Left cardiac atrium (tissue), 4 donors: ENCODE measurements at regions not wholly inside any gene's neighbourhood (a gene's known extent, or its start where the extent isn't known, plus 50 kb on each side); places are given as distances from the start of the nearest gene placed in this dataset.
"Not testable (repeated sequence)": the region's sequence is repeated elsewhere in the genome, so short reads cannot be mapped to it uniquely, and the experiment has no call there.

ENCODE experiments used
- ATAC-seq, 2 donors: fragments of 200-7000 bp; cut with Tn5 transposase; one replicate each; pipeline ENCODE4 v1.9.1; 2020; ENCODE audit warnings: mild to moderate bottlenecking in 2 of 2, moderate library complexity in 2 of 2
- DNase-seq: peaks from one replicate; pipeline ENCODE4 v3.0.0-alpha.2; 2020
- intact Hi-C, 2 donors: fragments of 100-400 bp; cut with DNase I; formaldehyde crosslinking; loops; one replicate each; pipeline versions ENCODE4 v1.14.1 to v1.15.1; 2022 to 2023
- donor health status: DM: no; HTN: yes; CAD: no.
- donor health status: DM: no; HTN: yes; CAD: no; lungs with severe emphysema.
- donor health status: DM: yes; HTN: yes; CAD: no.
- donor health status: Dilated cardiomyopathy.

GRCh38 chr4:4651811-4652755 lies 110.2 kb upstream of the STX18 start:
- DNase-seq (no peak), ATAC-seq (no peak)
- intact Hi-C loops, result no loop called here

- ATAC-seq (no peak), DNase-seq (no peak)
- intact Hi-C loops, result no loop called here
These were observed 105.2 kb upstream of the STX18 start for GRCh38 chr4:4647041-4647440.

DNA sequence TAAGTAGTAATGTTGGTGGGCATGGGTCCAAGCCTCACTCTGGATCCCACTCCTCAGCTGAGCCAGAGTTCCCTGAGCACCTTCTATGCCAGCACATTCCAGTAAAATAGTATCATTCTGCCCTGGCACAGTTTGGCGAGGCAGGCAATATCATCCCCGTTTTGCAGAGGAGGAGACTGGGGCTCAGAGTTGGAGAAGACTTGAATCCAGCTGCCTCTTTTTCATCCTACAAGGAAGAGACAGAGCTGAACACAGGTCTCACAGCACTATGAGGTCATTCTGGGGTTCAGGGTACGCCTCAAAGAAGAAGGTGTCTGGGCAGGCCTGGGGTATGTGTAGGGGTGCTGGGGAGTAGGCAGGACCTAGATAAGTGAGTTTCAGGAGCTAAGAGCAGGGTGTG lies 103.9 kb upstream of the STX18 start:
- ATAC-seq (peak; percentile 27 to 89), DNase-seq (no peak)
- intact Hi-C loops, result no loop called here

DNA sequence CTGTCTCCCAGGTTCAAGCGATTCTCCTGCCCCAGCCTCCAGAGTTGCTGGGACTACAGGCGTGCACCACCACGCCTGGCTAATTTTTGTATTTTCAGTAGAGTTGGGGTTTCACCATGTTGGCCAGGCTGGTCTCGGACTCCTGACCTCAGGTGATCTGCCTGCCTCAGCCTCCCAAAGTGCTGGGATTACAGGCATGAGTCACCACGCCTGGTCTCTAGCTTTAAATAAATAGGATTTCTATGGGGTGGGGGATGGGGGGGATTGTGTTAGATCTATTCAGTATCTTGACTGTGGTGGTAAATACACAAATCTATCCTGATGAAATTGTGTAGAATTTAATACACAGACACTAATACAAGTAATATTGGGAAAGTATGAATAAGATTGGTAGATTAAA lies 102.4 kb upstream of the STX18 start:
- ATAC-seq, intact Hi-C loops, DNase-seq: not testable (repeated sequence)

GRCh38 chr4:4643743-4644142 lies 101.9 kb upstream of the STX18 start:
- ATAC-seq, DNase-seq, intact Hi-C loops: not testable (repeated sequence)

DNA sequence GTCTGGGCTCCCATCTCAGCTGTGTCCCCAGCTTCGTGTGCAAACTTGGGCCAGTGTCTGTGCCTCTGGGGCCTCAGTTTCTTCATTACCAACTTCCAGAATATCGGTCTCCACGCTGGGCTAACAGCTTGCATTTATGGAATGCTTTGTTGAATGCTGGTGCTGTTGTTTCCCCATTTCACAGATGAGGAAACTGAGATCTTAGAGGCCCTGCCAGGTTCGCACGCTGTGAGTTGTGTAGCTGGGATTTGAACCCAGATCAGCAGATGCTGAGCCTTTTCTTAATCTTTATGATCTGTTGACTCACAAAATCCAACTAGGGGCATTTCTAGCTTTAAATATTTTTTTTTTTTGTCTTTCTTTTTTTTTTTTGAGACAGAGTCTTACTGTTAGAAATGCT lies 101.5 kb upstream of the STX18 start:
- intact Hi-C loops, result no loop called here
- no peak for ATAC-seq
- no peak for DNase-seq

- intact Hi-C loops, result no loop called here
- ATAC-seq, result no peak
- no peak for DNase-seq
These were observed 100.7 kb upstream of the STX18 start for GRCh38 chr4:4642496-4643000.

GRCh38 chr4:4641661-4642495 lies 100.0 kb upstream of the STX18 start:
- intact Hi-C loops, result no loop called here
- ATAC-seq (no peak), DNase-seq (no peak)

DNA sequence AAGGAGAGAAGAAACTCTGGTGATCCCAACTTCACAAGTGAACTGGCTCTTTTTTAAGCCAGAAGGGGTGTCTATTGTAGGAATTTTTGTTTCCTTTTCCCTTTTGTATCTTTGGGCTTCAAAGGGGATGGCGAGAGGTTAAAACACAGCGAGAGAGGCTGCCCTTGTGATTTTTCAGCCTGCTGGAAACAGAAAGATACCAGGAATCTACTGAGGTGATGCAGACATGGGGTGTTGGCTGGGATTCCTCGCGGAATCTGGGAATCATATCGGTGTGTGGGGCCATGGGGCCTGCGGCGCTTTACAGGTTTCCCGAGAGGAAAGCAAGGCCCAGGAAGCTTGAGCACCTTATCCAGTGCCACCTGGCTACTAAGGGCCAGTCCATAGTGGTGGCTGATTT lies 99.4 kb upstream of the STX18 start:
- ATAC-seq, result no peak
- DNase-seq, result no peak
- intact Hi-C loops, result no loop called here

DNA sequence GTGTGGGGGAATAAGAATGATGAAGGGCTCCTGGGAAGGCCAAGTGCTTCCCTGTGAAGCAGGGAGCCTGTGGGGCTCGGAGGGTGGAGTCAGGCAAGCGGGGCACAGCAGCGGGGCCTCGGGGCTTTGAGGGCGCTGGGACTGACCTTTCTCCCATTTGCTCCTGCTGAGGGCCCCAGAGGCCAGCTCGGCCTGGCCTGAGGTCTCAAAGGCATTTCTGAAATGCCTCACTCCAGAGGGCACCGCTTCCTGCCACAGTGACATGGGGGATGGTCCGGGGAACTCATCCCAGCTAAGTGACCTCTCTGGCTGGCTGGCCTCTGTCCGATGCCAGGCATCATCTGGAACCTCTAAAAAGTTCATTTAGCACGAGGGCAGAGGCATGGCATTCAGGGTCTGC lies 98.8 kb upstream of the STX18 start:
- intact Hi-C loops, result no loop called here
- no peak for ATAC-seq
- no peak for DNase-seq

DNA sequence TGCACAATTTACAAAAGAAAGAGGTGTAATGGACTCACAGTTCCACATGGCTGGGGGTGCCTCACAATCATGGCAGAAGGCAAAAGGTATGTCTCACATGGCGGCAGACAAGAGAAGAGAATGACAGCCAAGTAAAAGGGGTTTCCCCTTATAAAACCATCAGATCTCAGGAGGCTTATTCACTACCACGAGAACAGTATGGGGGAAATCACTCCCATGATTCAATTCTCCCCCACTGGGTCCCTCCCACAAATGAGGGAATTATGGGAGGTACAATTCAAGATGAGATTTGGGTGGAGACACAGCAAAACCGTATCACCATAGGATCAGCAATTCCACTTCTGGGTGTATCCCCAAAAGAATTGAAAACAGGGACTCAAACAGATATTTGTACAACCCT lies 97.5 kb upstream of the STX18 start:
- ATAC-seq, result no peak
- intact Hi-C loops, result no loop called here
- no peak for DNase-seq

- ATAC-seq (no peak), DNase-seq (no peak)
- intact Hi-C loops, result no loop called here
These were observed 95.9 kb upstream of the STX18 start for GRCh38 chr4:4637710-4638109.

GRCh38 chr4:4633431-4633830 lies 91.6 kb upstream of the STX18 start:
- no peak for ATAC-seq
- intact Hi-C loops, result no loop called here
- no peak for DNase-seq

DNA sequence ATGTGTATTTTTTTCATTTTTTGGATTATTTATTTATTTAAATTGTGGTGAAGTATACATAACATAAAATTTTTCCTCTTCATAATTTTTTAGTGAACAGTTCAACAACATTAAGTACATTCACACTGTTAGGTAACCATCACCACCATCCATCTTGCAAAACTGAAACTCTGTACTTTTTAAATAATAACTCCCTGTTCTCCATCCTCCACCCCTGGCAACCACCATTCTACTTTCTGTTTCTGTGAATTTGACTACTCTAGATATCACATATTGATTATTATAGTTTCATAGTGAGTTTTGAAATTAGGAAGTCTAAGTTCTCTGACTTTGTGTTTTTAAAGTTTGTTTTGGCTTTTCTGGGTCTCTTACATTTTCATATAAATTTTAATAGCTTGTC lies 89.3 kb upstream of the STX18 start:
- DNase-seq, result no peak
- intact Hi-C loops, result no loop called here
- ATAC-seq, result no peak

GRCh38 chr4:4627906-4628305 lies 86.1 kb upstream of the STX18 start:
- ATAC-seq (no peak), DNase-seq (no peak)
- intact Hi-C loops, result no loop called here

DNA sequence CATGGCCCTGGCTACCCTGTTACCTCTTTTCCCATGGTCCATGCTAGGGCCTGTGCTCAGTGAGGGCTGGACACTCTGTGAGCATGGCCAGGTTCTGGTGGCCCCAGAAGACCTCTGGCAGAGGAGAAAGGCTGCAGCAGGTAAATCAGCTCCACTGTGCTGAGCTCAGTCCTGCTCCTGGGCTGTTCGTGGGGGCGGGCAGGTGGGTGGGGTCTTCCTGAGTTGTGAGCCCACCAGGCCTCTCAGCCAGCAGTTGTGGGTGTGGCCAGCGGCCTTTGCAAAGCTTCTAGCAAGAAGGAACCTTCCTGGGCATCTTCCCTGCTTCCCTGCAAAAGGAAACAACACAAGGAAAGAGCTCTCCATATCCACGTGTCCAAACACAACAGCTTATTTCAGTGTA lies 85.3 kb upstream of the STX18 start:
- no peak for ATAC-seq

DNA sequence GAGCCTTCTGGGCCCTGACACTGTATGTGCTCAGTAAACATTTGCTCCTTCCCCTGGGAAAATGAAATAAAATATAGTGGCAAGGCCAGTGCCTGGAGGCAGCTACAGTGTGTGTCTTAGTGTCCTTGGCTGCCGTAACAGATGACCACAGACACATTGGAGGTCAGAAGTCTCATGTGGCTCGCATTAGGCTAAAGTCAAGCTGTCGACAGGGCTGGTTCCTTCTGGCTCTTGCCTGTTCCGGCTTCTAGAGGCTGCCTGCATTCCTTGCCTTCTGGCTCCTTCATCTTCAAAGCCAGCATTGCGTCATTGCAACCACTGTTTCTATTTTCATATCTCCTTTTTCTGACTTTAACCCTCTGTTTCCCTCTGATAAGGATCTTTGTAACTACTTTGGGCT lies 83.6 kb upstream of the STX18 start:
- intact Hi-C loops, result no loop called here
- no peak for DNase-seq
- no peak for ATAC-seq

More for the DNA sequence above, 85.3 kb upstream of the STX18 start:
- DNase-seq, result no peak
- intact Hi-C loops, result no loop called here

DNA sequence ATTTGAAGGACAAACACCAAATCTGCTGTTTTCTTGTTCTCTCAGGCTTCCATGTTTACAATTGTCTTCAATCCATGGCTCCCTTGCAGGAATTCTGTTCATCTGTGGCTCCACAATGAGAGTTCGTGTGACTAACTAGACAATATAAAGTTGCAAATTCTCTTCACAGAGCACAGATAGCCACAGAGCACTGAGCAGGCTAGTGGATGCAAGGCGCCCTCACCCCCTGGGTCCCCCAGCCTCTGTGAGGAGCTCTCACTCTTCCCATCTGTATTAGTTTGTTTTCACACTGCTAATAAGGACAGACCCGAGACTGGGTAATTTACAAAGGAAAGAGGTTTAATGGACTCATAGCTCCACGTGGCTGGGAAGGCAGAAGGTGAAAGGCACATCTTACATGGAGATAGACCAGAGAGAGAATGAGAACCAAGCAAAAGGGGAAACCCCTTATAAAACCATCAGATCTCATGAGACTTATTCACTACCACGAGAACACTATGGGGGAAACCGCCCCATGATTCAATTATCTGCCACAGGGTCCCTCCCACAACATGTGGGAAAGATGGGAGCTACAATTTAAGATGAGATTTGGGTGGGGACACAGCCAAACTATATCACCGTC lies 82.5 kb upstream of the STX18 start:
- intact Hi-C loops, result no loop called here

DNA sequence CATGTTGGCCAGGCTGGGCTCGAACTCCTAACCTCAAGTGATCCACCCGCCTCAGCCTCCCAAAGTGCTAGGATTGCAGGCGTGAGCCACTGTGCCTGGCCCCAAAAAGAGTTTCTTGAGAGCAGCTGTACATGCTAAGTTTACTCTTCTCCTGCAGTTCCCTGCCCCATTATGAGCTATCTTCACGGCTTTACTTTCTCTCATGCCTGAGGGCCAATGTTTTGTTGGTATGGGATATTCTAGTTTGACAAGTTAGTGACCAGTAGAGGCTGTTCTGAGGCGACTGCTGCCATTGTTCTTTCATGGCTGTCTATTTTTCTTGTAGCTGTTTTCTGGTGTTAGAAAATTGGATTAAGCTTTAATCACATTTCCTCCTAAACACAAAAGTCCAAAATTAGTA lies 78.0 kb upstream of the STX18 start:
- DNase-seq (no peak), ATAC-seq (no peak)
- intact Hi-C loops, result no loop called here

More for the DNA sequence above, 82.5 kb upstream of the STX18 start:
- no peak for DNase-seq
- no peak for ATAC-seq

- ATAC-seq (no peak), DNase-seq (no peak)
- intact Hi-C loops, result no loop called here
These were observed 77.0 kb upstream of the STX18 start for GRCh38 chr4:4618847-4619246.
